Mucosa of rectum (tissue), 2 donors: ENCODE measurements at regions not wholly inside any gene's neighbourhood (a gene's known extent, or its start where the extent isn't known, plus 50 kb on each side); places are given as distances from the start of the nearest gene placed in this dataset.

Source experiments
- H3K27ac ChIP-seq, 2 donors: one replicate each; pipeline ENCODE4 v1.7.0; 2013; ENCODE audit warnings: inconsistent platforms in 2 of 2, low read depth in 2 of 2, low read length in 2 of 2
- H3K27me3 ChIP-seq, 2 donors: one replicate each; pipeline ENCODE4 v1.7.0; 2013; ENCODE audit warnings: low read length in 2 of 2; ENCODE audit not compliant: control insufficient read depth in 2 of 2, insufficient read depth in 2 of 2
- H3K36me3 ChIP-seq, 2 donors: one replicate each; pipeline ENCODE4 v1.7.0; 2013; ENCODE audit warnings: low read length in 2 of 2; ENCODE audit not compliant: control insufficient read depth in 2 of 2, insufficient read depth in 2 of 2
- H3K4me1 ChIP-seq, 2 donors: one replicate each; pipeline ENCODE4 v1.7.0; 2013; ENCODE audit warnings: low read length in 2 of 2, mild to moderate bottlenecking in 1 of 2; ENCODE audit not compliant: control insufficient read depth in 2 of 2, insufficient read depth in 2 of 2
- H3K4me3 ChIP-seq, 2 donors: one replicate each; pipeline ENCODE4 v1.7.0; 2013; ENCODE audit warnings: low read length in 2 of 2
- H3K9ac ChIP-seq, 2 donors: one replicate each; pipeline ENCODE4 v1.7.0; 2013; ENCODE audit warnings: low read length in 2 of 2, low read depth in 1 of 2, mild to moderate bottlenecking in 1 of 2
- H3K9me3 ChIP-seq, 2 donors: one replicate each; pipeline ENCODE4 v1.7.0; 2013; ENCODE audit warnings: low read length in 2 of 2; ENCODE audit not compliant: control insufficient read depth in 2 of 2
- donor health status: healthy.
- donor health status: Normal muscosa, but diverticular disease.

- H3K4me3 ChIP-seq, result no peak overlapping the region
- H3K4me1 ChIP-seq, result no peaks in the 10 kb centered on the region
- H3K9me3 ChIP-seq, result no peaks in the 10 kb centered on the region
- no peak overlapping the region for H3K9ac ChIP-seq
- H3K27ac ChIP-seq, result no peak overlapping the region
- H3K36me3 ChIP-seq, result no peaks in the 10 kb centered on the region
- H3K27me3 ChIP-seq, result no peaks in the 10 kb centered on the region
Observed at GRCh38 chr14:81686512-81686911, 152.9 kb upstream of the SEL1L start.

- no peaks in the 10 kb centered on the region for H3K4me1 ChIP-seq
Observed at GRCh38 chr14:81691931-81692330, 158.3 kb upstream of the SEL1L start.

DNA sequence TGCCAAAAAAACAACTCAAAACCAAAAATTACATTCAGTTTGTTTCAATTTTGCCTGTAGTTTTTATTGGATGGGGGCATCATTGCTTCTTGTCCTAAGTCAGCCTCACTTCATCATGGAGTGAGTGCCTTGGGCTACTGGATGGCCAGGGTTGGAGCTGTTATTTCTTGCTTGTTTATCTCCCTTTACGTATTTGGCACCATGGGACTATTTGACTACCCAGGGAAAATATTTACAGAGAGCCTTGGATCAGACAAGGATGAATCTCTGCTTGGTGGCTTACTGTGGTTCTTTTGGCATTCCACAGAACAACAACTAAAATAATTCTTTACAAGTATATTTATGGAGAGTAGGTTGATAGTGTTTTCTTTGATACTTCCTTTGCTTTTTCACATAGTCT lies 160.8 kb upstream of the SEL1L start:
- Histone ChIP-seq H3K36me3 (no peaks in the 10 kb centered on the region), H3K9ac (no peak overlapping the region), H3K27ac (no peak overlapping the region), H3K4me3 (no peak overlapping the region), H3K27me3 (no peaks in the 10 kb centered on the region), H3K4me1 (no peaks in the 10 kb centered on the region), H3K9me3 (no peaks in the 10 kb centered on the region)

More at GRCh38 chr14:81691931-81692330, 158.3 kb upstream of the SEL1L start:
- no peak overlapping the region for H3K4me3 ChIP-seq
- no peaks in the 10 kb centered on the region for H3K27me3 ChIP-seq
- H3K27ac ChIP-seq, result no peak overlapping the region
- no peaks in the 10 kb centered on the region for H3K9me3 ChIP-seq
- no peaks in the 10 kb centered on the region for H3K36me3 ChIP-seq
- H3K9ac ChIP-seq, result no peak overlapping the region

- no peaks in the 10 kb centered on the region for H3K27me3 ChIP-seq
- no peaks in the 10 kb centered on the region for H3K4me1 ChIP-seq
- no peak overlapping the region for H3K27ac ChIP-seq
- no peaks in the 10 kb centered on the region for H3K9me3 ChIP-seq
- no peaks in the 10 kb centered on the region for H3K36me3 ChIP-seq
- H3K9ac ChIP-seq, result no peak overlapping the region
- no peak overlapping the region for H3K4me3 ChIP-seq
Observed at GRCh38 chr14:81709681-81710080, 176.0 kb upstream of the SEL1L start.

GRCh38 chr14:81710232-81710845 lies 176.7 kb upstream of the SEL1L start:
- Histone ChIP-seq H3K9me3 (no peaks in the 10 kb centered on the region), H3K4me3 (no peak overlapping the region), H3K27me3 (no peaks in the 10 kb centered on the region), H3K27ac (no peak overlapping the region), H3K36me3 (no peaks in the 10 kb centered on the region), H3K4me1 (no peaks in the 10 kb centered on the region), H3K9ac (no peak overlapping the region)

DNA sequence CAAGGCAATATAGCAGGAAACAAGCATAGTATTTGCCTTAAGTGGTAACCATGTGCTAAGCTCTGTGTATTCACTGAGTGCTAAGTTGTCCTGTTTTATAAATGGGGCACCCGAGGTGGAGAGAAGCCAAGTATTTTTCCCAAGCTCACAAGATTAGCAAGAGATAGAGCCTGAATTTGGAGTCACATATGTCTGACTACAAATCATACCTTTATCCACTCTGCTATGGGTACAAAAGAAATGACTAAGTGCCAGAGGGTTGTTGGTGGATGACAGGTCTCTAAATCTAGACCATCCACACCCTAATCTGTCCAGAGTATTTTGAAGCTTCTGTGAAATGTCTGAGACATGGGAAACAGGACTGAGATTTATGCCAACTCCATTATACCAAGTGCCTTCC lies 182.1 kb upstream of the SEL1L start:
- Histone ChIP-seq H3K4me3 (no peak overlapping the region), H3K27ac (no peak overlapping the region), H3K27me3 (no peaks in the 10 kb centered on the region), H3K9ac (no peak overlapping the region), H3K4me1 (no peaks in the 10 kb centered on the region), H3K9me3 (no peaks in the 10 kb centered on the region), H3K36me3 (no peaks in the 10 kb centered on the region)

DNA sequence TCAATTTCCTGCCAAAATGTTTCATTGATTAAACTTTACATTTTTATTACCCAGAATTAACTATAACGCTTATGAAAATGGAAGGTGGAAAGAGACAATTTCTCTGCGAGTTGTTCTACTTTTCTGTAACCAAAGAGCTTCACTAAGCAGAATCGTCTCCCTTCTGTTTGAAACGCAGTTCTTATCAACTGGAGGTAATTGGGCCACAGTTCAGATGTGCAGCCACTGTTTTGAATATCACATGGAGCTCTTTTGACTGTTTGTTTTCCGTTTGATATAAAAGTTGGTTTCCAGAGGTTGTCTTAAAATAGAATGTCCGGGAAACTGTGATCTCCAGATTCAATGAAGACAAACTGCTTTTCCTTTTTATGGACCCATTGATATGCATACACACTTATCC lies 183.3 kb upstream of the SEL1L start:
- Histone ChIP-seq H3K27ac (no peak overlapping the region), H3K36me3 (no peaks in the 10 kb centered on the region), H3K9ac (no peak overlapping the region), H3K4me3 (no peak overlapping the region), H3K27me3 (no peaks in the 10 kb centered on the region), H3K9me3 (no peaks in the 10 kb centered on the region), H3K4me1 (no peaks in the 10 kb centered on the region)

DNA sequence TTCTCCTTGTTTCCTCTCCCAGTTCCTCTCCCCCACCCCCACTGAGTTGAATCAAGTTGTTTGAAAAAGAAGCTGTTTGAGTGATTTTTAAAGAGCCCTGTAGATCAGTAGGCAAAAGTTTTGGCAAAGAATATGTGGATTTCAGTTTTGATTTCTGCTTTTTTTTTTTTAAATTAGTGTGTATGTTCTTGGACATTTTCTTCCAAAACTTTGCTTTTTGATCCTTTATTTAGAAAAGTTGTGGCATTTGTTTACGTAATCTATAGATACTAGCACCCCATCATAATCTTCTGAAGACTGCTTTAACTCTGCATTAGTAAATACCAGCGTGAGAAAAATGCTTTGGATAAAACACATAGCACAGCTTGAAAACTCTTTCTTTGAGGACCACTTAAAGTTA lies 190.3 kb upstream of the SEL1L start:
- Histone ChIP-seq H3K27me3 (no peaks in the 10 kb centered on the region), H3K9me3 (no peaks in the 10 kb centered on the region), H3K27ac (no peak overlapping the region), H3K4me1 (no peaks in the 10 kb centered on the region), H3K4me3 (no peak overlapping the region), H3K9ac (no peak overlapping the region), H3K36me3 (no peaks in the 10 kb centered on the region)

DNA sequence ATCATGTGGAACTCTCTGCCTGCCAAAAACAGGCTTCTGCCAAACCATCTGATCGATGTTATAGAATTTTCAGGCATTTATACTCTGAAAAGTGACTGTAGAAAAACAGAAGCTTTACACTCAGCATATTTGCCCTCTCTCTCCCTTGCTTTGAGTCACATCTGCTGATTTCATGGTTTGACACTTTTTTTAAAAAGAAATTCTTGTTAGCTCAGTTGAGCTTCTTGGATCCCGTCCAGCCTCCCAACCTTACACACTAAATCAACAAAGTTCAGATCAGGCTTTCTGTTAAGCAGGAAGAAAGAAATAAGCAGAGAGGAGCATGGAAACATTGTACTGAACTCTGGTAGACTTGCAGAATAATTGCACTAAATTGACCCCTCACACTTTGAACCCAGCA lies 193.6 kb upstream of the SEL1L start:
- no peaks in the 10 kb centered on the region for H3K27me3 ChIP-seq
- H3K9me3 ChIP-seq, result no peaks in the 10 kb centered on the region
- H3K36me3 ChIP-seq, result no peaks in the 10 kb centered on the region
- H3K4me1 ChIP-seq, result no peaks in the 10 kb centered on the region
- H3K9ac ChIP-seq, result no peak overlapping the region
- no peak overlapping the region for H3K4me3 ChIP-seq
- H3K27ac ChIP-seq, result no peak overlapping the region

- H3K9me3 ChIP-seq, result no peaks in the 10 kb centered on the region
- no peaks in the 10 kb centered on the region for H3K27me3 ChIP-seq
- no peaks in the 10 kb centered on the region for H3K36me3 ChIP-seq
- H3K9ac ChIP-seq, result no peak overlapping the region
- no peaks in the 10 kb centered on the region for H3K4me1 ChIP-seq
- no peak overlapping the region for H3K4me3 ChIP-seq
- H3K27ac ChIP-seq, result no peak overlapping the region
Observed at GRCh38 chr14:81728447-81728846, 194.8 kb upstream of the SEL1L start.

DNA sequence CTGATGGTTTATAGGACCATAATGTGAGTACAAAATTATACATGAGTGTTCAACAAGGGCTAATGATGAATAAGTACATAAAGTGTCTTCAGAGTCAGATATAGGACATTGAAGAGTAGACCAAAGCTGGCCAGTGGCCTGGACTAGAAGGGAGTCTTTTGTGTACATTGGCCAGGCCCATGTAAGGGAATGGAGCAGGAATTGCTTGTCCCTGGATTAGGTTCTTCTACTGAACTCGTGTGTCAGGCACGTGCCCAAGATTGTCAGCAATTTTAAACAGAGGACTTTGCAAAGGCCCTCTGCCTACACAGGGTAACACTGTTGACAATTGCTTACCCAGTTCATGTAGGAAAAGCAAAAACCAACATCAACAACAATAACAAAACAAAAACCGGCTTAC lies 196.0 kb upstream of the SEL1L start:
- no peaks in the 10 kb centered on the region for H3K27me3 ChIP-seq
- no peaks in the 10 kb centered on the region for H3K4me1 ChIP-seq
- H3K36me3 ChIP-seq, result no peaks in the 10 kb centered on the region
- H3K27ac ChIP-seq, result no peak overlapping the region
- no peak overlapping the region for H3K9ac ChIP-seq
- H3K4me3 ChIP-seq, result no peak overlapping the region
- no peaks in the 10 kb centered on the region for H3K9me3 ChIP-seq
